Endothelial cell of hepatic sinusoid (primary cell): ENCODE measurements at regions not wholly inside any gene's neighbourhood (a gene's known extent, or its start where the extent isn't known, plus 50 kb on each side); places are given as distances from the start of the nearest gene placed in this dataset.
"Not testable (repeated sequence)": the region's sequence is repeated elsewhere in the genome, so short reads cannot be mapped to it uniquely, and the experiment has no call there.

ENCODE experiments used
- in situ Hi-C: cut with HindIII; loops from 2 replicates; pipeline ENCODE4 v1.10.0; 2017; ENCODE audit warnings: low sequenced_read_pairs

GRCh38 chr17:5893741-5894140 lies 176.4 kb upstream of the WSCD1 start:
- in situ Hi-C loops, result no loop called here

GRCh38 chr17:5895276-5895675 lies 174.9 kb upstream of the WSCD1 start:
- in situ Hi-C loops, result no loop called here

DNA sequence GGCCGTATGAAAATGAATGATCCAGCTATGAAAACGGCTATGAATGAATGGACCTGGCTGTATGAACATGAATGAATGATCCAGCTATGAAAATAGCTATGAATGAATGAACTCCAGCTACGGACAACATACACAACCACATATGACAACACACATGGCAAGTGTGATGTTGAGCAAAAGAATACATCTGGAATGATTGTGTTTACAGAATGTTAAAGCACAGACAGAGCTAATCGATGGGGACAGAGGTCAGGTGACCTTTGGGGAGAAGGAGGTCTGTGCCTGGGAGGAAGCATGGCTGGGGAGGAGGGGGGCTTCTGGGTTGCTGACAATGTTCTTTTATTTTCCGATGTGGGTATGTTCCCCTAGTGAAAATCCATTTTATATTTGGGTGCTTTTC lies 174.0 kb upstream of the WSCD1 start:
- in situ Hi-C loops, result no loop called here

GRCh38 chr17:5897275-5897911 lies 172.8 kb upstream of the WSCD1 start:
- in situ Hi-C loops, result no loop called here

DNA sequence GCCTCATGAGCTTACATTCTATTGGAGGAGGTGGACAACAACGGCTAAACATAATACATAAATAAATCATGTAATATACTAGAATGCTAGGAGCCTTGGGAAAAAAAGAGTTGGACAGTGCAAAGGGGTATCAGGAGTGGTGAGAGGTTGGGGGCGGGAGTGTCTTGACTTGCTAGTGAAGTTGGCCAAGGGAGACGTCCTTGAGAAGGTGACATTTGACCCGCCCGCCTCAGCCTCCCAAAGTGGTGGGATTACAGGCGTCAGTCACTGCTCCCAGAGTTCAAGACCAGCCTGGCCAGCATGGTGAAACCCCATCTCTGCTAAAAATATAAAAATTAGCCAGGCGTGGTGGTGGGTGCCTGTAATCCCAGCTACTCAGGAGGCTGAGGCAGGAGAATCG lies 172.2 kb upstream of the WSCD1 start:
- in situ Hi-C loops, result not testable (repeated sequence)

DNA sequence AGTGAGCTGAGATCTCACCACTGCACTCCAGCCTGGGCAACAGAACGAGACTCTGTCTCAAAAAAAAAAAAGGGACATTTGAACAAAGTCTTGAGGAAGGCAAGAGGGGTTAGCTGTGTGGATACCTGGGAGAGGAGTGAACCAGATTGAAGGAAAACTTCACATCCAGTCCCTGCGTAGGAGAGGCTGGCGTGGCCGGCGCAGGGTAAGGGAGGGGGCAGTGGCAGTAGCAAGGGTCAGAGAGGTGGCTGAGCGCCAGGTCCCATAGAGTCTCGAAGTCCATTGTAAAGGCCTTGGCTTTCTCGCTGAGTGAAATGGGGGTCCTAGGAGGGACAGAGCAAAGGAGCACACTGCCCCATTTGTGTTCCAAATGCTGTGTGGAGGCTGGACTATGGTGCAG lies 171.8 kb upstream of the WSCD1 start:
- in situ Hi-C loops, result no loop called here

GRCh38 chr17:5899496-5900195 lies 170.5 kb upstream of the WSCD1 start:
- in situ Hi-C loops, result no loop called here

GRCh38 chr17:5901731-5902130 lies 168.4 kb upstream of the WSCD1 start:
- in situ Hi-C loops, result no loop called here

DNA sequence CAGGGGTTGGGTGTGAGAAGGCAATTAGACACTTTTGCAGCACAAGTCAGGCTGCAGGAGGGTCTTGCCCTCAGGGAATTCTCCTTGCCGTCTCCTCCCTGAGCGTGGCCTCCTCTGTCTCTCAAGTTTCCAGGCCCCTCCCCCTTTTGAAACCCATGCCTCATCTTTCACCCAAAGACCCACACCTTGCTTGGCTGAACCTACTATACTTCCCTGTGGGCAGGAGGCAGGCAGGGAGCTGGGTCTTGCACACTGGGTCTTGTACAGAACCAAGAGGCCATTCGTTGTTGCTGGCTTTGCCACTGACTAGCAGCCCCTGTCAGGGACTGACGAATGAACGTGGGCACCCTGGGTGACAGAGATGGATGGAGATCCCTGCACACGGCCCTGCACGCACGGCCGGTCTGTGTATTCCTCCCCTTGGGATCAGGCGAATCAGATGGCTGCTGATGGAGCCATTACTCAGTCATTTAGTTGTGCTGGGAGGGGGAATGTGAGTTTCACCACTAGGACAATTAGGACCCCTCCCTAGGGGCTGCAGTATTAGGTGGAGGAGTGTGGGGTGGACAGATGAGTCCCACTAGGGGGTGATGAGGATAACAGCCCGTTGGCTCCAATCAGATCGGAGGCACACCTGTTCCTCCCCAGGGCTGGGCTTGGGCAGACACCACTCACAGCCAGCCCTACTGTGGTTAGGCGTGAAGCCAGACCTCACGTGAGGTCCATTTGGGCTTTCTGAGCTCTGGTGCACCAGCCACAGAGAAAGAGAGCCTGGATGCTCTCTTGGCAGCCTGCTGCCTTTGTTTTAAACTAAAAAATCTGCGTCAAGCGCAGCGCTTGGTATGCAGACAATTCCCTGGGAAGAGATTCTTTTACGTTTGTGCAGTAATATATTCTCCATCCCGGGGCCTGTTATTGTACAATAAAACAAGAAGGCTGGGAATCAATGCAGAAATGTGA lies 167.7 kb upstream of the WSCD1 start:
- in situ Hi-C loops, result no loop called here

- in situ Hi-C loops, result no loop called here
These were observed 158.3 kb upstream of the WSCD1 start for GRCh38 chr17:5911919-5912318.

- in situ Hi-C loops, result no loop called here
These were observed 157.1 kb upstream of the WSCD1 start for GRCh38 chr17:5913032-5913531.

DNA sequence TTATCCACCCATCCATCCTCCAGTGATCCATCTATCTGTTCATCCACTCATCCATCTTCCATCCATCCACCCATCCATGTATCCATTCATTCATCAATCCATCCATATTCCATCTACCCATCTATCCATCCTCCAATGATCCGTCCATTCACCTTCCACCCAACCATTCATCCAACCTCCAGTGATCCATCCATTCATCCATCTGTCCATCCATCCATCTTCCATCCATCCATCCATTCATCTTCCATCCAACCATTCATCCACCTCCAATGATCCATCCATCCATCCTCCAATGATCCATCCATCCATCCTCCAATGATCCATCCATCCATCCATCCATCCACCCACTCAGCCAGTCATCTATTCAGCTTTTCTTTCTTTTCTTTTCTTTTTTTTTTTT lies 156.5 kb upstream of the WSCD1 start:
- in situ Hi-C loops, result no loop called here

DNA sequence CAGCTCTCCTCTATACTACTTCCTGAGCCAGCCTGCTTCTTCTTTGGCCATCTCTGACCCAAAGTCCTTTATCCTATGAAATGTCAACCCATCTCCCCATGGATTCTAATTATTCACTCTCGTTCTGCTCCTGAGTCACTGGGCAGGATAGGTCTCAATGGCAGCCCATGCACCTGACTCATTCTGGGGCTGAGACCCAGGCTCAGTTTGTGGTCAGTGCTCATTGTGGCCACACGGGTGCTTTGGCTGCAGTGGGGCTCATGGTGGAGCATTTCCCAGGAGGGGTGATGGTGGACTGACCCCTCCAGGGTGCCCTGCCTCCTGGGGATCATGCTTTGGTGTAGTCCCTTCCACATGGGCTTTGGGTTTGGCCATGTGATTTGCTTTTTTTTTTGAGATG lies 154.8 kb upstream of the WSCD1 start:
- in situ Hi-C loops, result no loop called here

DNA sequence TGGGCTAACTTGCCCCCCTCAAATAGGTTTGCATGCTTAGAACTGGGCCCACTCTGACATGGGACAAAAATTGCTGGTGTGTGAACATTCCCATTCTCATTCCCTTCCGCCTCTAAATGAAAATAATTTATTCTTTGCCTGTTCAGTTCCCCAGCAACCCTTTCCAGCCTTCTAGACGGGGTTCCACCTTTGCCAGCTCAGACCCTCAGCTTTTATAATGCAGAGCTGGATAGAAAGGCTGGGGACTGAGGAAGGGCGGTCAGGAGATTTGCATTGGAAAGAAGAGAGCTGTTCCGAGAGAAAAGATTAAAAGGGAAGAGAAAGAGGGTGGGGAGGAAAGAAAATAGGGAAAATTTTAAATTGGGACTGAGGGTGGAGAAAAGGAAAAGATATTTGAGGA lies 151.1 kb upstream of the WSCD1 start:
- in situ Hi-C loops, result no loop called here

- in situ Hi-C loops, result no loop called here
These were observed 148.5 kb upstream of the WSCD1 start for GRCh38 chr17:5921512-5922282.

DNA sequence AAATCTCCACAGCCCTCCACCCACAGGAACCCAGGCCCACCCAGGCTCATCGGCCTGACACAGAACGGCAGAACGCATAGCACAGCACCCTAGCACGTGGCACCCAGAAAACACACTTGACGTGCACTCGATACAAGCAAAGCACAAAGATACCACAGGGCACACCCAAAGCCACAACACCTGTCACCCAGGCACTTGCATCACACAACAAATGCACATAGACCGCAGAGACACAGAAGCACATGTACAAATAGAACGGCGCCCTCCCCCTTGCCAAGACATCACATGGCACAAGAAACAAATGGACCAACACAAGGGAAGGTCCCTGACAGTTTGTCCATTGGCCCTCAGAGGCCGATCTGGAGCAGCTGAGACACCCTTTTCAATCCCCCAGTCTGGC lies 147.7 kb upstream of the WSCD1 start:
- in situ Hi-C loops, result no loop called here

DNA sequence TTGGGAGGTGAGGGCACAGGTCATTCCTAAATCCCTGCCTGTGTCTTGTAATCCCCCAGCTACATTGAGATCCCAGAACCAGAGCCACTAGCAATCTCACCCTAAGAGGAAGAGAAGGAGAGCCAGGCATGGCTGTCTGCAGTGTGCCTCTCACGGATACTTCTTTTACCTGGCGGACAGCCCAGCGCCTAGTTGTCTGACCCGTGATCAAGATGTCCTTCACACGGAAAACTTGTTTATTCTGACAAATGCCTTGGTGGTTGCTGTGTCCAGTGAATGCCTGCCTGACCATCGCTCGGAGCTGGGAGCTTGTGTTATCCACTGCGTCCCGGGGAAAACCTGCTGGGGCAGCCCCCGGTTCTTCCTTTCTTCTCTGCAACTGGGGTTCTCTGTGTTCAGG lies 140.5 kb upstream of the WSCD1 start:
- in situ Hi-C loops, result no loop called here

GRCh38 chr17:5930555-5930954 lies 139.6 kb upstream of the WSCD1 start:
- in situ Hi-C loops, result not testable (repeated sequence)

GRCh38 chr17:5931616-5932015 lies 138.6 kb upstream of the WSCD1 start:
- in situ Hi-C loops, result no loop called here

GRCh38 chr17:5933430-5933829 lies 136.7 kb upstream of the WSCD1 start:
- in situ Hi-C loops, result no loop called here

GRCh38 chr17:5941258-5941657 lies 128.9 kb upstream of the WSCD1 start:
- in situ Hi-C loops, result loop anchor here (10.0 kb wide), 1 partner anchor 184 kb away; no protein-coding TSS in a partner anchor
